ENCODE measurements at regions not wholly inside any gene's neighbourhood (a gene's known extent, or its start where the extent isn't known, plus 50 kb on each side); places are given as distances from the start of the nearest gene placed in this dataset.
"Not testable (repeated sequence)": the region's sequence is repeated elsewhere in the genome, so short reads cannot be mapped to it uniquely, and the experiment has no call there.

DNA sequence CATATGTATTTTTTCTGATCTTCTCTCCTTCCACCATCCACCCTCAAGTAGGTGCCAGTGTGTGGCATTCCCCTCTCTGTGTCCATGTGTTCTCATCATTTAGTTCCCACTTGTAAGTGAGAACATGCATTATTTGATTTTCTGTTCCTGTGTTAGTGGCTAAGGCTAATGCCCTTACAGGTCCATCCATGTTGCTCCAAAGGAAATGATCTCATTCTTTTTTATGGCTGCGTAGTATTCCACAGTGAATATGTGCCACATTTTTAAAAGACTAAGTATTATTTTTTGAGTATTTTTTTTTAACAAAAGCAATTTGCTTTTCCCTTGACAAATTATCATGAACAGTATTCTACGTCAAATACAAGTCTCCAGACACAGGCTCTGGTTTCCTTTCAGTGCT, 86.4 kb upstream of the ZNF746 start:
- Histone ChIP-seq H3K27me3 (replicated peaks; ENCODE audit: insufficient read depth) (no peaks in the 10 kb centered on the region), H3K4me3 (no peak overlapping the region), H3K4me1 (replicated peaks) (no peaks in the 10 kb centered on the region), H3K36me3 (no peaks in the 10 kb centered on the region), H3K9me3 (no peaks in the 10 kb centered on the region), H3K27ac (no peak overlapping the region)
- no peak for DNase-seq (ENCODE audit: low spot score)
- TF ChIP-seq POLR2A (IDR thresholded peaks at IDR 0.05) (no peak), POLR2AphosphoS5 (IDR thresholded peaks at IDR 0.05) (no peak), CTCF (IDR thresholded peaks at IDR 0.05) (no peak)
- intact Hi-C loops (cut with DNase I), result no loop called here
- 96% methylated on average over 2 of the region's 2 CpGs for WGBS

DNA sequence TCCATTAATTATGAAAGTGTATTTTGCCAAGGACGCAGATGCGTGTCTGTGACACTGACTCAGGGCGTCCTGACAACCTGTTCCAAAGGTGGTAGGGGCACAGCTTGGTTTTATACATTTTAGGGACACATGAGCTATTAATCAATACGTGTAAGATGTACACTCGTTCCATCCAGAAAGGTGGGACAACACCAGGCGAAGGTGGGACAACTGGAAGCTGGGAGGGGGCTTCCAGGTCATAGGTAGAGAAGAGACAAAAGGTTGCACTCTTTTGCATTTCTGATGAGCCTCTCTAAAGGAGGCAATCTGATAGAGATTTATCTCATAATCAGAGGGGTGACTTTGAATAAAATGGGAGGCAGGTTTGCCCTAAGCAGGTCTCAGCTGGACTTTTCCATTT, 82.7 kb upstream of the ZNF746 start:
- intact Hi-C loops (cut with DNase I), result no loop called here
- Histone ChIP-seq H3K27ac (no peak overlapping the region), H3K27me3 (replicated peaks; ENCODE audit: insufficient read depth) (no peaks in the 10 kb centered on the region), H3K9me3 (no peaks in the 10 kb centered on the region), H3K4me3 (no peak overlapping the region), H3K4me1 (replicated peaks) (no peaks in the 10 kb centered on the region), H3K36me3 (no peaks in the 10 kb centered on the region)
- no peak for TF ChIP-seq CTCF (IDR thresholded peaks at IDR 0.05)
- TF ChIP-seq POLR2A (IDR thresholded peaks at IDR 0.05), result no peak
- no peak for TF ChIP-seq POLR2AphosphoS5 (IDR thresholded peaks at IDR 0.05)
- 97% methylated on average over 6 of the region's 6 CpGs for WGBS
- no peak for DNase-seq (ENCODE audit: low spot score)

DNA sequence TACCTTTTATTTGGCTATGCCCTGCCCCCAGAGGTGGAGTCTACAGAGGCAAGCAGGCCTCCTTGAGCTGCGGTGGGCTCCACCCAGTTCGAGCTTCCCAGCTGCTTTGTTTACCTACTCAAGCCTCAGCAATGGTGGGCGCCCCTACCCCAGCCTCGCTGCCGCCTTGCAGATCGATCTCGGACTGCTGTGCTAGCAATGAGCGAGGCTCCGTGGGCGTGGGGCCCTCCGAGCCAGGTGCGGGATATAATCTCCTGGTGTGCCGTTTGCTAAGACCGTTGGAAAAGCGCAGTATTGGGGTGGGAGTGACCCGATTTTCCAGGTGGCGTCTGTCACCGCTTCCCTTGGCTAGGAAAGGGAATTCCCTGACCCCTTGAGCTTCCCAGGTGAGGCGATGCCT, 81.8 kb upstream of the ZNF746 start:
- H3K9me3 ChIP-seq; H3K36me3 ChIP-seq; H3K4me3 ChIP-seq; H3K27ac ChIP-seq; H3K4me1 ChIP-seq (replicated peaks); intact Hi-C loops (cut with DNase I); DNase-seq (ENCODE audit: low spot score); H3K27me3 ChIP-seq (replicated peaks; ENCODE audit: insufficient read depth): not testable (repeated sequence)
- WGBS, result 95% methylated on average over 19 of the region's 19 CpGs

DNA sequence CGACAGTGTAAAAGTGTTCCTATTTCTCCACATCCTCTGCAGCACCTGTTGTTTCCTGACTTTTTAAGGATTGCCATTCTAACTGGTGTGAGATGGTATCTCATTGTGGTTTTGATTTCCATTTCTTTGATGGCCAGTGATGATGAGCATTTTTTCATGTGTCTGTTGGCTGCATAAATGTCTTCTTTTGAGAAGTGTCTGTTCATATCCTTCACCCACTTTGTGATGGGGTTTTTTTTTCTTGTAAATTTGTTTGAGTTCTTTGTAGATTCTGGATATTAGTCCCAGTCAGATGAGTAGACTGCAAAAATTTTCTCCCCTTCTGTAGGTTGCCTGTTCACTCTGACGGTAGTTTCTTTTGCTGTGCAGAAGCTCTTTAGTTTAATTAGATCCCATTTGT, 76.8 kb upstream of the ZNF746 start:
- H3K27ac ChIP-seq; intact Hi-C loops (cut with DNase I); H3K4me3 ChIP-seq; DNase-seq (ENCODE audit: low spot score); H3K36me3 ChIP-seq; H3K9me3 ChIP-seq; H3K27me3 ChIP-seq (replicated peaks; ENCODE audit: insufficient read depth); H3K4me1 ChIP-seq (replicated peaks): not testable (repeated sequence)
- WGBS, result 92% methylated on average over 2 of the region's 2 CpGs

DNA sequence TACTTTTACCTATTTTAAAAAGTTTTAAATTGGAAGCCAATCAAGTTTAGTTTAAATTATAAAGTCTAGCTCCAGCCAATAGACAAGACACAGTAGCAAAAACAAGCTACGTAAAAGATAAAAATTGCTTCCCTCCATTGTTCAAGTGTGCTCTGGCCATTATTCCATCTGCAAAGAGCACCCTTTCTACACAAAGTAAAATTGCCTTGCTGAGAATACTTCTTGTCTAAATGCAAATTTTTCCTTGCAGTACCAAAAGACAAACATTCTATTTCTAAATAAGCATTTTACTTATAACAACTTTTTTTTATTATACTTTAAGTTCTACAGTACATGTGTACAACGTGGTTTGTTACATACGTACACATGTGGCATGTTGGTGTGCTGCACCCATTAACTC, 75.9 kb upstream of the ZNF746 start:
- H3K9me3 ChIP-seq, result no peaks in the 10 kb centered on the region
- WGBS, result 98% methylated on average over 3 of the region's 3 CpGs

GRCh38 chr7:149572920-149573319, 75.3 kb upstream of the ZNF746 start:
- DNase-seq (ENCODE audit: low spot score); intact Hi-C loops (cut with DNase I); H3K4me3 ChIP-seq; H3K27ac ChIP-seq; H3K4me1 ChIP-seq (replicated peaks); H3K27me3 ChIP-seq (replicated peaks; ENCODE audit: insufficient read depth); H3K36me3 ChIP-seq; H3K9me3 ChIP-seq: not testable (repeated sequence)
- WGBS, result 90% methylated on average over 8 of the region's 8 CpGs

More for the DNA sequence above, 75.9 kb upstream of the ZNF746 start:
- no peak for DNase-seq (ENCODE audit: low spot score)
- Histone ChIP-seq H3K36me3 (no peaks in the 10 kb centered on the region), H3K4me1 (replicated peaks) (no peaks in the 10 kb centered on the region), H3K27me3 (replicated peaks; ENCODE audit: insufficient read depth) (no peaks in the 10 kb centered on the region), H3K4me3 (no peak overlapping the region), H3K27ac (no peak overlapping the region)
- TF ChIP-seq CTCF (IDR thresholded peaks at IDR 0.05) (no peak), POLR2A (IDR thresholded peaks at IDR 0.05) (no peak), POLR2AphosphoS5 (IDR thresholded peaks at IDR 0.05) (no peak)
- intact Hi-C loops (cut with DNase I), result no loop called here

DNA sequence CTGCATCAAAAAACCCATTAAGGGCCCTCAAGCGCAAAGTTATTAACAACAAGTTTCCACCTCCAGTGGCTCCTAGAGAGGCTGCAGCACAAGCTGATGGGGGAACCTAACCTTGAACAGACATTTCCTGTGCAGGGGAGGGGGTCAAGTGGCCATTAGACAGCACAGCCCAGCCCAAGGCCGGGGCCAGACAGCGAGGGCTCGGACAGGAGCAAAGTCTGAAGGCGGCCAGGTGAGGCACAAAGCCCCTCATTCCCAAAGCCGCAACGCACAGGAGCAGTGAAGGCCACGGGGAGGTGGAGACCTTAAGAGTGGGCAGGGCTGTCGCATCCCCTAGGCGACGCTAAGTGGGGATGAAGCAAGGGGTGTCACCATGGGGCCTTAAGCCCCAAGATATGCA, 73.2 kb upstream of the ZNF746 start:
- Histone ChIP-seq H3K36me3 (no peaks in the 10 kb centered on the region), H3K9me3 (no peaks in the 10 kb centered on the region), H3K27me3 (replicated peaks; ENCODE audit: insufficient read depth) (no peaks in the 10 kb centered on the region), H3K4me3 (no peak overlapping the region), H3K4me1 (replicated peaks) (no peaks in the 10 kb centered on the region), H3K27ac (no peak overlapping the region)
- intact Hi-C loops (cut with DNase I), result no loop called here
- 95% methylated on average over 11 of the region's 11 CpGs for WGBS
- TF ChIP-seq POLR2AphosphoS5 (IDR thresholded peaks at IDR 0.05), result no peak
- TF ChIP-seq CTCF (IDR thresholded peaks at IDR 0.05), result no peak
- no peak for TF ChIP-seq POLR2A (IDR thresholded peaks at IDR 0.05)
- no peak for DNase-seq (ENCODE audit: low spot score)

Data from prostate gland (tissue), 2 donors.